Inflammatory macrophage treated with lipopolysaccharide for 4 hours (primary cell): ENCODE measurements at regions not wholly inside any gene's neighbourhood (a gene's known extent, or its start where the extent isn't known, plus 50 kb on each side); places are given as distances from the start of the nearest gene placed in this dataset.
"Not testable (repeated sequence)": the region's sequence is repeated elsewhere in the genome, so short reads cannot be mapped to it uniquely, and the experiment has no call there.

Experiments
- DNase-seq: peaks from one replicate; pipeline ENCODE4 v3.0.0-alpha.2; 2020

DNA sequence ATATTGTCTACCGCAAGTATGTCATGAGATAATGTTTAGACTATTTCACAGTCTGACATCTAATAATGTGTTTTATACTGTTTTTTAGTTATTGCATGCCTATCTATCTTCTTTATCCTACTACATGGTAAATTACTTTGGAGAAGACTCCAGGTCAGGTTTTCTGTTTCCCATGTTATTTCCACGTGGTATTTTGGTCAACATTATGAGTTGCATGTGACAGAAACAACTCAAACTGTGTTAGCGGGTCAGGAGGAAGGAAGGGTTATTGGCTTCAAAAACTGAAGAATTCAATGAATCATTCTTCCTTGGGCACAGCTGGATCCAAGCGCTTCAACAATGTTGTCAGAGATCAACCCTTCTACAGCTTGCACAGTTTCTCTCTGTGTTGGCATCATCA, 252.1 kb upstream of the CCNG1 start:
- DNase-seq, result no peak

DNA sequence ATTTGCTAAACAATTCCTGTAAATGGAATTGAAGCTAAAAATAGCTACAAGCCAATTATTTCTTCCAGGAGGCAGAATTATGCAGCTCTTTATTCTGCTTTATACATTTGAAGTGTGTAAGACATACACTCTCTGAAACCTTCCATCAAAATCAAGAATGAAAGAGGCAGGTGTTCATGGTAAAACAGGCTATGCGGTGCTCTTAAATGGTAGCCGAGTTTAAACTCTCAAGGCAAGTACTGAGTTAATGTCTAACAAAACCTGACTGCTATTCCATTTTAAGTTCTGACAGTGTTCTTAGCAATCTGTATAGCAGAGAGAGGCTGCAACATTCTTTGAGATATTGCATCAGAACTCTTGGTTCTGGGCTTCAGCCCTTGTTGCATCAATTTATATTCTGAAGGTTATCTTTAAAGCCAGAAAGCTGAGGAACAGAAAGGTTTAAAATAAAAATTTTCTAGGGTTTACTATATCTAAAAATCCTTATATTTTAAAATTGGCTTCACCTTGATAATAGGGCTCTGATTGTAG, 248.3 kb upstream of the CCNG1 start:
- no peak for DNase-seq

DNA sequence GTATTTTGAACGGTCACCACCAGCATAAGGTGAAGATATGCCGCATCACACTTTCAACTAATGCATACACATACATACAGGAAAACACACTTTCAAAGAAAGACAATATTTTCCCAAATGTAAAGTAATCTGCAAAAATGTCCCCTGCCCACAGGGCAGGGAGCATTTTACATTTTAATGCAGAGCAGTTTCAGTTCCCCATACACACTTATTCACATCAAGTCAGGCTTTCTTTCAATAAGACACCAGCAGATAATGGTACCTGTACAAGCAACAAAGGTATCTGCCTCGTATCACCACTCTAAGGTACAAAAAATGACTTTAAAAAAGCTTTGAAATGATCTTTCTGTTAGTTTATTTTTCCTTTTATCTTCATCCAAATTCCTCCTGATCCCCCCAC, 247.1 kb upstream of the CCNG1 start:
- DNase-seq, result no peak

DNA sequence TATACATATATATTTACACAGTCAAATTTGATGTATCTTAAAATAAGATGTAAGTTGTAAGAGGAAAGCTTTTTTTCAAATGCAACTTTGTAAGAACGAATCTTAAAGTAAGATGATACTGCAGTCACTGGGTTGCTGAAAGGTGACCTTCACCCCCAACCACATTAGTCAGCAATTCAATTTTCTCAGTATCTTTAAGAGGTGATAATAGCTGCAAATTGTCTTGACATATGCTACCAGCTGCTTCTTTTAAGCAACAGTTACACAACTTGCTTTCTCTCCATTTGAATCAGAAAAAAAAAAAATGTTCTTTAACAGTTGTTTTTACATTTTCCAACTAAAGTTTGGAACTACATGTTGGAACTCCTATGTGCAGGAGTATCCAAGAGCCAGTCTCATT, 246.6 kb upstream of the CCNG1 start:
- DNase-seq, result no peak

DNA sequence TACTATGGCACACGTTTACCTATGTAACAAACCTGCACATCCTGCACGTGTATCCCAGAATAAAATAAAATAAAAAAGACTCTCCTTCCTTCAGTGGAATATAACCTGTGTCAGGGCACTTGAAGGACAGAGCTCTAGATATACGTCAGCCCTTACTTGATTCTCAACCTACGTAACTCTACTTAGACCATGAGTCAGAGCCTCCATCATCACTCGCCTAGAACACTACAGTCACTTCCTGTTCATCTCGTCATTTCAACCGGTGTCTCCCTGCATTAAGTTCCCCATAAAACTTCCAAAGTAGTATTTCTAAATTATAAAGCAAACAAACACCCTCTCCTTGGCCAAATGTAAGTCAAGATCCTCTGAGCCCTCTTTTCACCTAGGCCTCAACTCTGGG, 243.5 kb upstream of the CCNG1 start:
- DNase-seq, result no peak

DNA sequence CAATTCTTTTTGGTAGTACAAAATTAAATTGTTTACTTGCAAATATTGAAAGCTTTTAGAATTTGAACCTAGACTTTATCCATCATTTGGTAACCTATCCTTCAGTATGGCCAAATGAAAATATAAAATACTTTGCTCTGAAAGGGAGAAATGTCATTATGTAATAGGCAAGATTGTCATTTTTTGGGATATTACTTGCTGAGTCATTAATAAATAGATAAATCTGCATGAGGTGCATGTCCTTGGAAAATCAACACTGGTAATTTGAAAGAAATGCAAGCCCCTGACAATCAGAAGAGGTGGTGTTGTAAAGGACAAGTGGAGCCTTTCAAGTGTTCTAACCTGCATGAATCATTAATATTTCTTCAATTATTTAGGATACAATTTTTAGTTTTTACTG, 231.8 kb upstream of the CCNG1 start:
- no peak for DNase-seq

DNA sequence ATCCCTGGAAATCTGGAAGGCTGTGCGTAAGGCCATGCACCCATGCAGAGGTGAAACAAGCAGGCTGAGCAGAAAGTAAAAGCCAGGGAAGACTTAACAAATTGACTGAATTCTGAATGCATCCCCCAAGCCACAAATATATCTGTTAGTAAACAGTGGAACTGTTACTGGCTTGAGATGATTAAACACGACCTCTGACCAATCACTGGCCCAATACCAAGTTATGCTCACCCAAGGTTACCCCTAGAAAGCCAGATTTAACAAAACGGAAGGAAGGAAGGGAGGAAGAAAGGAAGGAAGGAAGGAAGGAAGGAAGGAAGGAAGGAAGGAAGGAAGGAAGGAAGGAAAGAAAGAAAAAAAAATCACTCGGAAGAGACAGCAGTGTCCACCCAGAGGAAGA, 215.8 kb upstream of the CCNG1 start:
- DNase-seq, result no peak

DNA sequence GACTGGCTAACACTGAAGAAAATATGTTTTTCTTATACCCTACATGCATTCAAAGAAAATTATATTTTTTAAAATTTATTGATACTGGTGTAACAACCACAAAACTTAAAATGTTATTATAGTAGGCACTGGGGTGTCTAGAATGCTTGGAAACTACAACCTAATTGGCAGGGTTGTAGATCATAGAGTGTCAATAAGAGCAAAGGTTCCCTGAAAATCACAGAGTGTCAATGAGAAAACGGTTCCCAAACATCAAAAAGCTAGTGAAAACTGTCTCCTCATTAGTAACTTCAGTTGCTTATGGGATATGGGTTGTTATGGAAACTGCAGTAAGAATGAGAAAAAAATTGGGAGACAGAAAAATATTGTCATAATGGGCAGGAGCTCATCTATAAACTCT, 214.4 kb upstream of the CCNG1 start:
- no peak for DNase-seq

DNA sequence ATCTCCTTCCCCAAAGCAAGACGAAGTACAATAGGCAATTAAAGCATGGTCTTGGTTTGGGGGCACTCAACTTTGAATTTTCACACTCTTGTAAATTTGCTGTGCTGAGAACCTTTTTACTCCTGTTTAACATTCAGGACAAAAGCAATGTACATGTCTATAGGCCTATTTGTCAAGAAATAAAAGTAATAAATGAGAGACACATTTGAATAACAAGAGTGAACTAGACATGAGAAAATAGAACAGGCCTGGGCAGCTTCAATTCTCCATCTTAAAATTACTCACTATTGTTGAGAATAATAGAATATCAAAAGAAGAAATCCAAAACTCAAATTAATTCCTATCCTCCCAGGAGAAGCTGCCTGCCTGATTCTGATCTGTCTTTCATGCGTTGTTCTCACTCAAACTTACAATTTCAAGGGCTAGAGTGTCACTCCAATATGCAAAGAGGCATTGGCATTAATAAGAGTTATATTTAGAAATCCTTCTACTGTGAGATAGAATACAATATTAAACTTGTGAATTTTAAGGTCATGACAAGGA, 192.9 kb upstream of the CCNG1 start:
- no peak for DNase-seq

DNA sequence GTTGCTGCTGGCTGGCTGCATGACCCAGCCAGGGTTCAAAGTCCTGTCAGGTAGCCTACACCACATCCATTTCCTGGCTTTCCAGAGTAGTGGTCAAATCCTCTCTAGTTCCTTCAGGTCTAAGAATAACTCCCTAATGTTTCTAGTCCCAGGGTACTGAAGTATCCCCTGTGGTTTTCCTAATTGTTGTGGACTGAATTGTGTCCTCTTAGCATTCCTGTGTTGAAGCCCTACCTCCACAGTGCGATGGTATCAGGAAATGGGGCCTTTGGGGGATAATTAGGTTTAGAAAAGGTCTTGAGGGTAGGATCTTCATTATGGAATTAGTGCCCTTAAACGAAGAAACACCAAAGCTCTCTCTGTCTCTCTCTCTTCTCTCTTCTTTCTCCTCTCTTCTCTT, 191.8 kb upstream of the CCNG1 start:
- DNase-seq, result no peak

DNA sequence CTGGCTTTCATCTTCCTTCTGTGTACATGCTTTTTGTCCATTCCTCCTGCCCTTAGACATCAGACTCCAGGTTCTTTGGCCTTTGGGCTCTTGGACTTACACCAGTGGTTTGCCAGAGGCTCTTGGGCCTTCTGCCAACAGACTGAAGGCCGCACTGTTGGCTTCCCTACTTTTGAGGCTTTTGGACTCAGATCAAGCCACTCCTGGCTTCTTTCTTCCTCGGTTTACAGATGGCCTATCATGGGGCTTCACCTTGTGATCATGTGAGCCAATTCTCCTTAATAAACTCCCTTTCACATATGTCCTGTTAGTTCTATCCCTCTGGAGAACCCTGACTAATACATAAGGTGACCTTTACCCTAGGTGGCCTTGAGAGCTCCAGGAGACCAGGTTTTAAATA, 189.1 kb upstream of the CCNG1 start:
- no peak for DNase-seq

DNA sequence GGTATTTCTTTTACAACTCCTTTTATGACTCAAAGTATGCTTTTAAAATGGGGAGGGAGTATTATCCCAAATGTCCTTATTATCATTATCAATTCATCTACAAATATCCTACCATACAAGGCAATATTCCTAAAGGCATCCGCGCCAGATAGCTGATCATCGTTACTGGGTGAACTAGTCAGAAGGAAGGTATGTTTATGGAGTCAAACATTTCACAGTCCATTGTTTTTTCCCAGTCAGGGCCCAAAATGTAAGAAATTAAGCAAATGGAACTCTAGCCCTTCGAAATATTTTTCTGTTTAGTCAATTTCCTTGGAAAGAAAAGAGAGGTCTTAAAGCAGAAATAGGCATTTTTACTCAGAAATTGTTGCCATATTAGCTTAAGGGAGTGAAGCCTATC, 188.5 kb upstream of the CCNG1 start:
- no peak for DNase-seq

DNA sequence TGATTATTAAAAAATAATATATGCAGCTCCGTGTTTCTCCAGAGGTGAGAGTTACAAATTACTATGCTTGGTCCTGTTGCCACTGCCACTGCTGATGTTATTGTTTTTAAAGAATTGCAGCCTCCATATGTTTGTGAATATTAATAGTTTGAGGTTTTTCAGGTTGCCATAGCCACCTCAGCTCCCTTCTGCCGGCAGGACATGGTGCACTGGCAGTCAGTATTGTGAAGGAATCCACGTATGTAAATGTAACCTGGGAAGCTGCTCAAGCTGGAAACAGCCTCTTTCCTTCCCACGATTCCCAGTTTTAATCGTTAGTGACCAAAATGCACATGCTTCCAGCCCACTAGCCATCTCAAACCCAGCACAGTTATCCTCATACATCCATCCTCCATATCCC, 184.4 kb upstream of the CCNG1 start:
- no peak for DNase-seq

DNA sequence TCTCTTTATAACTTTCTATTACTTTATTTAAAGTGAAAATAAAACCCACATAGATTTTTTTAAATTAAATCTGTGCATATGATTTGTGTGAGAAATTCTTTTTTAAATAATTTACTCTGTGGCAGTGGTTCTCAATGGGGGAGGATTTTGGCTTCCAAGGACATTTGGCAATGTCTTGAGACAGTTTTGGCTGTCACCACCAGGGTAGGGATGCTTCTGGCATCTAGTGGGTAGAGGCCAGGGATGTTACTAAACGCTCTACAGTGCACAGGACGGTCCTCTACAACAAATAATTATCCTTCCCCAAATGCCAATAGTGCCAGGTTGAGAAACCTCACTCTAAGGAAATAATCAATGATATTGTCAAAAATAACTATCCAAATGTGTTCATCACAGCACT, 177.9 kb upstream of the CCNG1 start:
- DNase-seq, result no peak

DNA sequence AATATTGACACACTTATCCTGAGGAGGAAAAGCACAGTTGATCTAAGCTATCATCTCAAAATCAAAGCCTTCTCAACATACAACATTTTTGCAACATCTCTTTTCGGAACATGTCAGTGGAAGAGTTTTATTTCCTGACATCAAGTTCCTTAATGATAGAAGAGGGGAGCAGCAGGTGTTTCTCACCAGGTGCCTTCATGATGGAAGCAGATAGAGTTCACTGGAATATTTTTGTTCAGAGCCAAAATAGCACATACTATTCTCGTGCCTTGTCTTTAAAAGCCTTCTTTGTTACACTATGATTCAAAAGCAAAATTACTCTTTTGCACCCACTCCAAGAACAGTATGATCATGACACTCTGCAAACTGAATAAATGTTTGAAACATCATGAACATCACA, 176.9 kb upstream of the CCNG1 start:
- DNase-seq, result no peak

DNA sequence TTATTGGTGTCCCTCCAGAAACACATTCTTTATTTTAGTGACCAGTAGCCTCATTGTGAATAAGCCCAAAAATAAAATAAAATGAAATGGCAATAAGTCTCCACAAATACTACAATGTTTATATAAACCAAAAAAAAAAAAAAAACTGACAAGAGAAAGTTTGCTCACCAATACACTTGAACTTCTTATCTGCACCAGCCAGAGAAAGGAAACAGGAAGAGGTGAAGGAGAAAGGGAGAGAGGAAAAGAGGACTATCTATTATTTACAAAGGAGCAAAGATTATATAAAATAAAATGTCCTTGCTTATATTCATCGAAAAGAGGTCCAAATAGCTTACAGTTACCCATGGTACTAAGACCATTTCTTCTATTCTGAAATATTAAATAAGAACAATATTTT, 176.4 kb upstream of the CCNG1 start:
- no peak for DNase-seq

DNA sequence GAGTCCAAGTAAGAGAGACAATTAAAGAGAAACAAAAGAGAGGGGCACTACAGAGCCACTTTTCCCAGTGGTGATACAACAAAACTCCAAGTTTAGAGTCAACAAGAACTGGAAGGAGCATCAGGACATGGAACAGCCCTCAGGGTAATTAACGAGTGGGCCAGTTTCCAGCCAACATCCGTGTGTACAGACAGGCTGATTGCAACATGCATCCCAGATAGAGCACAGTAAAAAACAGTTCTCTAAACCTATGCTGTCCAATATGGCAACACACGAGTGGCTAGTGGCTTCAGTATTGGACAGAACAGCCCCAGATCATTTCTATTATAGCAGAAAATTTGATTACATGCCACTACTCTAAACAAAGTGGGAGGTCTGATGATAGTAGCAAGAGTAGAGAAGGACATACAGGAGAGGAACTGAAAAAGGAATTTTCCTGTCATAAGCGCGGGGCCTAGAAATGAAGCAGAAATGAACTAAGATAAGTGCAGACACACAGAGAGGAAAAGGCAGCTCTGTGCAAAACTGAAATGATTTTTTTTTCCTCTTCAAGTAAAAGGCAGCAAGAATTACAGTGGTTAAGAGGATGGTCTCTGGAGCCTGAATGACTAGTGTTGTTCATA, 175.6 kb upstream of the CCNG1 start:
- no peak for DNase-seq

DNA sequence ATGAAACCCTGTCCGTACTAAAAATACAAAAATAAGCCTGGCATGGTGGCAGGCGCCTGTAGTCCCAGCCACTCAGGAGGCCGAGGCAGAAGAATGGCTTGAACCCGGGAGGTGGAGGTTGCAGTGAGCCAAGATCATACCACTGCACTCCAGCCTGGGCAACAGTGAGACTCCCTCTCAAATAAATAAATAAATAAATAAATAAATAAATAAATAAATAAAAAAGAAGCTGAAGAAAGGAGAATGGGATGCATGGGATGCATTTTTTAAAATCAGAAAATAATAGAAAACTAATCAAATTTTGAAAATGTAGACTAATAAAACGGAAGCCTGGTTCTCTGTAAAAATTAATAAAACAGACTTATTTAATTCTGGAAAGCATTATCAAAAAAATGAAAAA, 171.1 kb upstream of the CCNG1 start:
- DNase-seq, result not testable (repeated sequence)

DNA sequence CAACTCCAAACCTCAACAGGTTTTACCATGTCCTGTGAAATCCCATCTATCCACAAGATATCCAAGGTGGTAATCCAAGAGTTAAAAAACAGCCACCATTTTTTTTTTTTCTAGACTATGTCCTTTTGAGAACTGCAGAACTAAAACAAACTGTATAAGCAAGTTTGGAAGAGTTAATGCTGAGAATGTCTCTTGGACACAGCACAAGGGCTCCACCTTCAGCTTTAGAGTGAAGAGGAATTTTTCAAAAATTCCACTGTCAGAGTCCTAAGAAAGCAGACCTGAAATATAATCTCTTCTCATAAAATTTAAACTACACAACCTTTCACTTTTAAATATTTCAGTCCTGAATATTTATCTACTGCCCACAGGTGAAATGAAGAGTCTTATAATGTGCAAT, 167.8 kb upstream of the CCNG1 start:
- no peak for DNase-seq

DNA sequence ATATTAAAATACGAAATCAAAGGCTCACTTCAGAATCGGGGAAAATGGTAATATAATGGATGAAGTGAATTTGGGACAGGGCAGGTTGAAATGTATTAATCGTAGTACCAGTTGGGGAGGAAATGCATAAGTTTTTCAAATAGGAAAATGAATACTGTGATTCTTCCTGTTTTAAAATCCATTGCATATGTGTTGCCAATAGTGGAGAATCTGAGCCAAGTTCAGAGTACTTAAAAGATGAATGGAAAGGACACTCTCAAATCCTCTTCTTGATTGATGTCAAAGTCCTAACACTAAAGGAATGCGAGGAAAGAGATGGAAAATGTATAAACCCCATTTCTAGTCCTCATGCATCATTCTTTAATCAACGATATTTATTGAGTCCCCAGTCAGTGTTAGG, 160.9 kb upstream of the CCNG1 start:
- DNase-seq, result no peak

DNA sequence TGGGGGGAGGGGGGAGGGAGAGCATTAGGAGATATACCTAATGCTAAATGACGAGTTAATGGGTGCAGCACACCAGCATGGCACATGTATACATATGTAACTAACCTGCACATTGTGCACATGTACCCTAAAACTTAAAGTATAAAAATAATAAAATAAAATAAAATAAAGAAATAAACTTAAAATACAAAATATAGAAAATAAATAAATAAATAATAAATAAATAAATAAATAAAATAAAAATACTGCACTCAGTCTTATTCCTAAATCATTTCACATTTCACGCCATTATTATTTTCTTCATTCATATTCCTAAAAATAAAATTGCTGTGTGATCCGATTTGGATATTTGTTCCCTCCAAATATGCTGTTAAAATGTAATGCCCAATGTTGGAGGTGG, 156.5 kb upstream of the CCNG1 start:
- not testable (repeated sequence) for DNase-seq

DNA sequence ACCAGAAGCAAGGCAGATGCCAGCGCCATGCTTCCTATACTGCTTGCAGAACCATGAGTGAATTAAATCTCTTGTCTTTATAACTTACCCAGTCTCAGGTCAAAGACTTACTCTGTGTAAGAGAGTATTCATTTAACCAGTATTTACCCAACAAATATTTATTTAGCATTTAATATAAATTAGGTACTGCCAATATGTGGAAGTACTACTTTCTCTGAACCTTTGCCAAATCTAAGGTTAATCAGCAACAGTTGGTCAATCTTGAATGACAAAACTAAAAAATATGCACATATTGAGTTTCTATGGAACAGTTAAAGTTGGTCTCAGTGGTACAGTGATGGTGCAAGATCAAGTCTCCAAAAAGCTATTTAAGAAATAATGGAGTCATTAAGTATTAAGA, 155.9 kb upstream of the CCNG1 start:
- DNase-seq, result no peak

DNA sequence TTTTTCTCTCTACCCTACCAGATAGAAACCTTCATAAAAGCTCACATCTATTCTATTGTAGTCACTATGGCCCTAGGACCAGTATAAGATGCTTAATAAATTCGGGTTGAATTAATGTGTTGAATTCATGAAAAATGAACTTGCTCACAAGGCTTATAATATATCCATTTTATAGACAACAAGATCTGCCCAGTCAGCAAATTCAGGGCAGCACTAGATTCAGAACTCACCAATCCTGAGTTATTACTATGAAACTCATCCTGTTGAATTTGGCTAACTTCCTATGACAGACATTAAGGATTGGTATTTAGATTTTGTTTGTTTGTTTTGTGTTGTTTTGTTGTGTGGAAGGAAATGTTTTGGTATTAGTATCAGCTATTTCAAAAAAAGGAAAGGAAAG, 143.6 kb upstream of the CCNG1 start:
- DNase-seq, result no peak

DNA sequence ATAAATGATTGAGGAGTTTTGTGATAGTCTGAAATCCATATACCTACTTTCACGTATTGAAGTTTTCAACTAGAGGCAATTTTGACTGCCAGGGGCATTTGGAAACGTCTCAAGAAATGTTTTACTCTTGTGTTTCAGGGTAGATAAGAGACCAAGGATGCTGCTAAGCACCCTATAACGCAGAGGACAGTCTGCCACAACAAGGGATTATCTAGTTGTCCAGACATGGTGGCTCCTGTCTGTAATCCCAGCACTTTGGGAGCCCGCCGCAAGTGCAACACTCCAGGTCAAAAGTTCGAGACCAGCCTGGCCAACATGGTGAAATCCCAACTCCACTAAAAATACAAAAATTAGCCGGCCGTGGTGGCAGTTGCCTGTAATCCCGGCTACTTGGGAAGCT, 133.7 kb upstream of the CCNG1 start:
- no peak for DNase-seq

DNA sequence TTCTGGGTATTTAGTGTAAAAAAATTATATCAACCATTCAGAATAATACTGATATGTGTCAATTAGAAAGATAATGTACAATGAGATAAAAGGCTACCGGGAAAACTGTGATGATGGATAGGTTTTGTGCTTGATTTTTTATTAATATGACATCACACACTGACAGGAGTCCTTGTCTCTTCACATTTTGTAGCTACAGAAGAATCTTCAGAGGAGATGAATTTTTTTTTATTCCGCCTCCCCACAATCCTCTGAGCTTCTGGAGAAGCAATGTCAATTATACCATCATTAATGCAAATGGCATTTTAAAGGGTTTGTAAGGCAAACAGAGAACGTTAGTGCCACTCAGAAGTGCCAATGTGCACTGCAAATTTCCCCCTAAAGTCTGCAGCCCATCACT, 131.7 kb upstream of the CCNG1 start:
- DNase-seq, result no peak
